IMR-90 (cell line): ENCODE measurements at regions not wholly inside any gene's neighbourhood (a gene's known extent, or its start where the extent isn't known, plus 50 kb on each side); places are given as distances from the start of the nearest gene placed in this dataset.

Source experiments
- ATAC-seq: fragments of 200-7000 bp; cut with Tn5 transposase; 2 replicates; pipeline ENCODE4 v1.9.1; 2020; ENCODE audit warnings: low read depth, mild to moderate bottlenecking, moderate library complexity
- BruUV-seq: library from RNA; stranded (reverse); fragments of 400-500 nt; replicated peaks from 2 replicates; lab custom pipeline; 2021; lab: Mats Ljungman, UMichigan
- CTCF ChIA-PET: fragments of 300-600 bp; formaldehyde crosslinking; extraction: SDS; loops from one replicate; lab custom pipeline; 2021; ENCODE audit warnings: antibody characterized with exemption; lab: Yijun Ruan, JAX
- POLR2A ChIA-PET: fragments of 300-600 bp; sonication (Branson Sonifier 250); formaldehyde crosslinking; loops from one replicate; lab custom pipeline; 2022; ENCODE audit warnings: antibody characterized with exemption; ENCODE audit not compliant: unreplicated experiment; lab: Charles Lee
- DNase-seq: peaks from one replicate; pipeline ENCODE4 v3.0.0; 2013
- H2AFZ ChIP-seq: replicated peaks from 2 replicates; pipeline ENCODE3; 2013; ENCODE audit warnings: low read length, mild to moderate bottlenecking; ENCODE audit not compliant: poor library complexity
- H2AK5ac ChIP-seq: 2 replicates; pipeline ENCODE4 v1.6.1; 2013; ENCODE audit warnings: low read depth, low read length, inconsistent platforms
- H2AK9ac ChIP-seq: replicated peaks from 2 replicates; pipeline ENCODE3; 2013; ENCODE audit warnings: mild to moderate bottlenecking, low read depth, low read length, moderate library complexity; ENCODE audit not compliant: poor library complexity
- H2BK120ac ChIP-seq: 2 replicates; pipeline ENCODE4 v1.6.1; 2013; ENCODE audit warnings: low read depth, low read length, inconsistent platforms
- H2BK15ac ChIP-seq: 3 replicates; pipeline ENCODE4 v1.6.1; 2013; ENCODE audit warnings: low read depth, low read length, inconsistent platforms
- H2BK20ac ChIP-seq: 2 replicates; pipeline ENCODE4 v1.6.1; 2013; ENCODE audit warnings: low read depth, mild to moderate bottlenecking, inconsistent platforms, low read length, moderate library complexity
- H2BK5ac ChIP-seq: 2 replicates; pipeline ENCODE4 v1.6.1; 2013; ENCODE audit warnings: mild to moderate bottlenecking, low read depth, low read length, inconsistent platforms; ENCODE audit not compliant: poor library complexity, severe bottlenecking
- H3K14ac ChIP-seq: replicated peaks from 2 replicates; pipeline ENCODE4 v1.6.1; 2013; ENCODE audit warnings: low read depth, low read length, inconsistent platforms
- H3K18ac ChIP-seq: 2 replicates; pipeline ENCODE4 v1.6.1; 2013; ENCODE audit warnings: low read depth, low read length, control low read depth
- H3K23ac ChIP-seq: 2 replicates; pipeline ENCODE4 v1.6.1; 2013; ENCODE audit warnings: low read depth, low read length, inconsistent platforms
- H3K27ac ChIP-seq: 2 replicates; pipeline ENCODE4 v1.5.1; 2013; ENCODE audit warnings: mild to moderate bottlenecking, control low read depth, low read length; ENCODE audit not compliant: insufficient read depth
- H3K27me3 ChIP-seq: 2 replicates; pipeline ENCODE4 v1.6.1; 2013; ENCODE audit warnings: low read length; ENCODE audit not compliant: control insufficient read depth, insufficient read depth
- H3K36me3 ChIP-seq: 2 replicates; pipeline ENCODE4 v1.6.1; 2013; ENCODE audit warnings: low read length, mixed read lengths; ENCODE audit not compliant: control insufficient read depth, insufficient read depth
- H3K4ac ChIP-seq: 2 replicates; pipeline ENCODE4 v1.6.1; 2013; ENCODE audit warnings: low read depth, low read length, inconsistent platforms
- H3K4me1 ChIP-seq: 2 replicates; pipeline ENCODE4 v1.6.1; 2013; ENCODE audit warnings: low read length, mixed read lengths; ENCODE audit not compliant: control insufficient read depth, insufficient read depth
- H3K4me2 ChIP-seq: 2 replicates; pipeline ENCODE4 v1.6.1; 2013; ENCODE audit warnings: low read depth, mild to moderate bottlenecking, control low read depth, low read length, moderate library complexity
- H3K4me3 ChIP-seq: 2 replicates; pipeline ENCODE4 v1.5.1; 2013; ENCODE audit warnings: low read depth, mild to moderate bottlenecking, control low read depth, low read length, moderate library complexity; ENCODE audit not compliant: insufficient read depth
- H3K56ac ChIP-seq: 2 replicates; pipeline ENCODE4 v1.6.1; 2013; ENCODE audit warnings: low read length, inconsistent platforms; ENCODE audit not compliant: insufficient read depth; ENCODE audit errors: extremely low read depth
- H3K79me1 ChIP-seq, 2 experiments: 2 replicates each; pipeline ENCODE4 v1.6.1; 2013; ENCODE audit warnings: low read length in 2 of 2, inconsistent platforms in 1 of 2, low read depth in 1 of 2
- H3K9ac ChIP-seq: 2 replicates; pipeline ENCODE4 v1.6.1; 2013; ENCODE audit warnings: low read depth, low read length, control low read depth
- H3K9me1 ChIP-seq: 2 replicates; pipeline ENCODE4 v1.6.1; 2013; ENCODE audit warnings: low read length, inconsistent platforms; ENCODE audit not compliant: insufficient read depth
- H3K9me3 ChIP-seq: 2 replicates; pipeline ENCODE4 v1.6.1; 2013; ENCODE audit warnings: low read length; ENCODE audit not compliant: control insufficient read depth, insufficient read depth
- H4K20me1 ChIP-seq: 2 replicates; pipeline ENCODE4 v1.6.1; 2013; ENCODE audit warnings: low read length, inconsistent platforms; ENCODE audit not compliant: insufficient read depth
- H4K5ac ChIP-seq: 2 replicates; pipeline ENCODE4 v1.6.1; 2013; ENCODE audit warnings: mild to moderate bottlenecking, low read depth, low read length, control low read depth
- H4K8ac ChIP-seq, 2 experiments: 2 replicates each; pipeline ENCODE4 v1.6.1; 2013; ENCODE audit warnings: low read depth in 2 of 2, low read length in 2 of 2, control low read depth in 1 of 2, inconsistent platforms in 1 of 2
- H4K91ac ChIP-seq: 2 replicates; pipeline ENCODE4 v1.6.1; 2013; ENCODE audit warnings: low read depth, low read length, inconsistent platforms; ENCODE audit not compliant: insufficient read depth
- CEBPB ChIP-seq: IDR thresholded peaks from 2 replicates; pipeline ENCODE4 v1.6.1; 2012; ENCODE audit warnings: low read depth, low read length, improper control_type of control experiment
- MAZ ChIP-seq: IDR thresholded peaks from 2 replicates; pipeline ENCODE4 v1.6.1; 2012; ENCODE audit warnings: low read depth, mild to moderate bottlenecking, low read length, improper control_type of control experiment, moderate library complexity, borderline replicate concordance
- WGBS, 2 experiments: methylation state at CpG; one replicate each; pipeline versions ENCODE4 v1.1.5 to v1.1.7; 2013; ENCODE audit warnings: missing lambda C conversion rate in 2 of 2; ENCODE audit not compliant: insufficient read length in 1 of 2; ENCODE audit errors: extremely low coverage in 2 of 2; 5-methylcytosine and 5-hydroxymethylcytosine counted together
- dilution Hi-C: fragments of 300-500 bp; cut with HindIII; formaldehyde crosslinking; loops from one replicate; pipeline ENCODE4 v1.14.3; 2018; ENCODE audit warnings: low sequenced_read_pairs; ENCODE audit not compliant: unreplicated experiment
- in situ Hi-C: fragments of 300-500 bp; cut with MboI; formaldehyde crosslinking; loops from 3 replicates; pipeline ENCODE4 v1.14.3; 2019; ENCODE audit warnings: low sequenced_read_pairs, inconsistent platforms, mixed read lengths
- intact Hi-C: fragments of 100-400 bp; cut with micrococcal nuclease; formaldehyde crosslinking; loops from 2 replicates; pipeline ENCODE4 v1.10.0; 2022

DNA sequence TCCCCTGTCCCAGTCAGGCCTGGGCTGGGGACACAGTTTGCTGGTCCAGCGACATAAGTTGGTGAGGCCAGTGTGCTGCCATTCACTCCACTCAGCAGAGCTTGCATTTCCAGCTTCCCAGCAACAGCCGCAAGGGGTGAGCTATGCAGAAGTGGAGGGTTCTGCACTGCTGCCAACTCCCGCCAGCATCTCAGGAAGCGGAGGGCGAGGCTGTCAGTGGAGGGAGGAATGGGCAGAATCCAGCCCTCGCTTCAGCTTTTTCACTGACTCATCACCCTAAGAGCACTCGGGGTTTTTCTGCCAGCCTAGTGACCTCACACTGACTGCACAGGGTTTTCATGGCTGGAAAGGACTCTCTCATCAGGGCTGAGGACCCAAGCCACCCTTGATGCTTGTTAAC, 625.1 kb upstream of the MKI67 start:
- no peak overlapping the region for H4K8ac ChIP-seq
- H3K23ac ChIP-seq, result no peak overlapping the region
- no peak overlapping the region for H2BK120ac ChIP-seq
- H3K27ac ChIP-seq, result no peak overlapping the region
- H2BK20ac ChIP-seq, result no peak overlapping the region
- H3K4me2 ChIP-seq, result no peak overlapping the region
- H3K9me3 ChIP-seq, result peaks cover 25% of the 10 kb centered on the region
- no peaks in the 10 kb centered on the region for H3K9me1 ChIP-seq
- no peak overlapping the region for H3K14ac ChIP-seq
- H3K79me1 ChIP-seq, result no peaks in the 10 kb centered on the region
- no peaks in the 10 kb centered on the region for H3K36me3 ChIP-seq
- in situ Hi-C loops (no loop called here), dilution Hi-C loops (no loop called here), intact Hi-C loops (no loop called here)
- no peak overlapping the region for H4K91ac ChIP-seq
- ChIA-PET CTCF (no interaction called here), POLR2A (no interaction called here)
- H2AK9ac ChIP-seq, result no peak overlapping the region
- H3K18ac ChIP-seq, result no peak overlapping the region
- H2BK15ac ChIP-seq, result no peak overlapping the region
- H4K20me1 ChIP-seq, result no peaks in the 10 kb centered on the region
- no peak overlapping the region for H2AFZ ChIP-seq
- H3K9ac ChIP-seq, result no peak overlapping the region
- ATAC-seq (no peak), DNase-seq (no peak)
- no peak overlapping the region for H4K5ac ChIP-seq
- BruUV-seq, result no TSS peak
- H3K4me3 ChIP-seq, result no peak overlapping the region
- H2BK5ac ChIP-seq, result no peak overlapping the region
- H3K4me1 ChIP-seq, result no peaks in the 10 kb centered on the region
- H3K56ac ChIP-seq, result no peak overlapping the region
- H3K4ac ChIP-seq, result no peak overlapping the region
- TF ChIP-seq CEBPB (no peak), MAZ (no peak)
- no CpG with 5 or more reads among the region's 7 CpGs for WGBS, 2 experiments
- H3K27me3 ChIP-seq, result no peaks in the 10 kb centered on the region
- H2AK5ac ChIP-seq, result no peak overlapping the region
